CD14-positive monocyte (primary cell): ENCODE measurements at regions not wholly inside any gene's neighbourhood (a gene's known extent, or its start where the extent isn't known, plus 50 kb on each side); places are given as distances from the start of the nearest gene placed in this dataset.

ENCODE experiments used
- DNase-seq, 3 donors: peaks; one replicate each; pipeline ENCODE4 v3.0.0-alpha.2; 2011 to 2022
- H2AFZ ChIP-seq: 2 replicates; pipeline ENCODE4 v1.6.0; 2012; ENCODE audit warnings: mild to moderate bottlenecking, low read depth, low read length, inconsistent platforms; ENCODE audit not compliant: insufficient read depth, poor library complexity, severe bottlenecking
- H3K27ac ChIP-seq, 2 donors: 1 replicate in 1 of 2; 2 replicates in 1 of 2; pipeline ENCODE4 v1.5.1; 2012 to 2013; ENCODE audit warnings: low read length in 2 of 2, control low read depth in 1 of 2, inconsistent platforms in 1 of 2, low read depth in 1 of 2, mild to moderate bottlenecking in 1 of 2
- H3K27me3 ChIP-seq, 2 donors: one replicate each; pipeline versions ENCODE4 v1.6.0 to v1.6.1; 2011 to 2013; ENCODE audit warnings: low read length in 2 of 2; ENCODE audit not compliant: control insufficient read depth in 2 of 2, insufficient read depth in 2 of 2
- H3K36me3 ChIP-seq, 2 donors: replicated peaks in 1 of 2; 1 replicate in 1 of 2; 2 replicates in 1 of 2; pipeline versions ENCODE4 v1.5.1 to v1.6.1; 2012 to 2013; ENCODE audit warnings: low read length in 2 of 2, control low read depth in 1 of 2, inconsistent platforms in 1 of 2, mild to moderate bottlenecking in 1 of 2; ENCODE audit not compliant: insufficient read depth in 2 of 2, control insufficient read depth in 1 of 2
- H3K4me1 ChIP-seq, 2 donors: 1 replicate in 1 of 2; 2 replicates in 1 of 2; pipeline versions ENCODE4 v1.5.1 to v1.6.1; 2012 to 2013; ENCODE audit warnings: low read length in 2 of 2, control low read depth in 1 of 2, inconsistent platforms in 1 of 2, mild to moderate bottlenecking in 1 of 2, moderate library complexity in 1 of 2; ENCODE audit not compliant: insufficient read depth in 2 of 2, control insufficient read depth in 1 of 2
- H3K4me2 ChIP-seq: replicated peaks from 2 replicates; pipeline ENCODE3; 2012; ENCODE audit warnings: low read length, moderate library complexity, mild to moderate bottlenecking; ENCODE audit not compliant: poor library complexity, severe bottlenecking; ENCODE audit errors: extremely low read depth
- H3K4me3 ChIP-seq, 3 experiments: fragments of 200-600 bp in 1 of 3; sonication (generic) in 1 of 3; replicated peaks in 1 of 3; 1 replicate in 2 of 3; 2 replicates in 1 of 3; pipeline ENCODE4 v1.5.1; 2011 to 2013; ENCODE audit warnings: low read length in 3 of 3, mild to moderate bottlenecking in 3 of 3, control low read depth in 2 of 3, low read depth in 2 of 3, inconsistent platforms in 1 of 3, moderate library complexity in 1 of 3
- H3K79me2 ChIP-seq: 2 replicates; pipeline ENCODE4 v1.6.0; 2012; ENCODE audit warnings: mild to moderate bottlenecking, control low read depth, inconsistent platforms, low read length, moderate library complexity; ENCODE audit not compliant: insufficient read depth
- H3K9ac ChIP-seq: 2 replicates; pipeline ENCODE4 v1.6.0; 2017; ENCODE audit warnings: low read length, mild to moderate bottlenecking; ENCODE audit not compliant: insufficient read depth, poor library complexity, severe bottlenecking
- H3K9me3 ChIP-seq, 2 donors: replicated peaks in 1 of 2; 1 replicate in 1 of 2; 2 replicates in 1 of 2; pipeline versions ENCODE4 v1.5.1 to v1.6.1; 2012 to 2013; ENCODE audit warnings: low read length in 2 of 2, control low read depth in 1 of 2; ENCODE audit not compliant: control insufficient read depth in 1 of 2, insufficient read depth in 1 of 2
- H4K20me1 ChIP-seq: 2 replicates; pipeline ENCODE4 v1.6.0; 2012; ENCODE audit warnings: mild to moderate bottlenecking, low read length, control low read depth, moderate library complexity; ENCODE audit not compliant: insufficient read depth
- H3K27ac Mint-ChIP-seq, 7 donors: one replicate each; pipeline ENCODE4 v1.8.0; 2020; ENCODE audit warnings: mild to moderate bottlenecking in 7 of 7, mixed read lengths in 7 of 7, moderate library complexity in 6 of 7, inconsistent platforms in 2 of 7
- H3K27me3 Mint-ChIP-seq, 3 donors: one replicate each; pipeline ENCODE4 v1.8.0; 2021 to 2022; ENCODE audit warnings: low read depth in 3 of 3, mild to moderate bottlenecking in 3 of 3, mixed read lengths in 3 of 3, moderate library complexity in 3 of 3, inconsistent platforms in 1 of 3
- H3K36me3 Mint-ChIP-seq, 2 donors: one replicate each; pipeline ENCODE4 v1.8.0; 2020; ENCODE audit warnings: mixed read lengths in 2 of 2, inconsistent platforms in 1 of 2, mild to moderate bottlenecking in 1 of 2
- H3K4me1 Mint-ChIP-seq: one replicate; pipeline ENCODE4 v1.8.0; 2020; ENCODE audit warnings: mild to moderate bottlenecking, mixed read lengths
- H3K4me3 Mint-ChIP-seq, 2 donors: one replicate each; pipeline ENCODE4 v1.8.0; 2020; ENCODE audit warnings: mild to moderate bottlenecking in 2 of 2, mixed read lengths in 2 of 2, moderate library complexity in 1 of 2
- H3K9me3 Mint-ChIP-seq, 7 donors: one replicate each; pipeline ENCODE4 v1.8.0; 2020 to 2022; ENCODE audit warnings: mixed read lengths in 7 of 7, mild to moderate bottlenecking in 6 of 7, moderate library complexity in 6 of 7, inconsistent platforms in 2 of 7
- WGBS: methylation state at CpG from one replicate; pipeline ENCODE4 v1.1.5; 2013; ENCODE audit warnings: missing lambda C conversion rate; ENCODE audit not compliant: insufficient coverage; 5-methylcytosine and 5-hydroxymethylcytosine counted together
- intact Hi-C, 2 donors: fragments of 100-400 bp; cut with micrococcal nuclease; formaldehyde crosslinking; loops; one replicate each; pipeline versions ENCODE4 v1.15.0 to v1.15.1; 2023
- TF ChIP-seq, protein P1 (sequence below): fragments of 200-600 bp; IDR thresholded peaks from one replicate; pipeline ENCODE4 v1.8.0; 2022; ENCODE audit warnings: antibody characterized with exemption, mild to moderate bottlenecking

DNA sequence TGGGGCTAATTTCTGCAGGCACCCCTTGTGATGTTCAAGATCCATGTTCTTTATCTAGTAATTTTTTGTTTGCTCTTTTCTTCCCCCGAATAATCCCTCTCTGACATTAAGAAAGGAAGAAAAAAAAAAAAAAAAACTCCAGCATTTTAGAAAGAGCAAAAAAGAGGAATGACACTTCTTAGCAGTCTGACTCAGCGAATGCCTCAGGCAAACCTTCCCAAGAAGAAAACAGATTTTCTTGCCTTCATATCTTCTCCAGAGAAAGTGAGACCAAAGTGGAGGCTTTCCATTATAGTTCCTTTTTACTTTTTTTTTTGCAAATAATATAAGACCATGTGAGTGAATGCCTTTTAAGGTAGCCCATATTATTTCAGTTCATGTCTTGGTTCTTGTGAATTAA is 479.0 kb upstream of the SYT1 start:
- Mint-ChIP-seq H3K4me3 (no peak overlapping the region), H3K27ac (no peak overlapping the region), H3K9me3 (peaks cover 0 to 7% (median 0%) of the 10 kb centered on the region in 7 donors), H3K36me3 (no peaks in the 10 kb centered on the region), H3K27me3 (peaks cover 0 to 2% (median 0%) of the 10 kb centered on the region in 3 donors), H3K4me1 (no peaks in the 10 kb centered on the region)
- Histone ChIP-seq H3K27ac (no peak overlapping the region), H3K36me3 (no peaks in the 10 kb centered on the region), H4K20me1 (no peaks in the 10 kb centered on the region), H3K9me3 (no peaks in the 10 kb centered on the region), H3K9ac (no peak overlapping the region), H3K79me2 (no peaks in the 10 kb centered on the region), H3K4me1 (no peaks in the 10 kb centered on the region), H3K27me3 (no peaks in the 10 kb centered on the region), H2AFZ (no peak overlapping the region), H3K4me2 (no peak overlapping the region), H3K4me3 (no peak overlapping the region)
- intact Hi-C loops: no loop called here
- no peak for DNase-seq
- WGBS: no CpG with 5 or more reads among the region's 2 CpGs
- TF ChIP-seq, protein P1, sequence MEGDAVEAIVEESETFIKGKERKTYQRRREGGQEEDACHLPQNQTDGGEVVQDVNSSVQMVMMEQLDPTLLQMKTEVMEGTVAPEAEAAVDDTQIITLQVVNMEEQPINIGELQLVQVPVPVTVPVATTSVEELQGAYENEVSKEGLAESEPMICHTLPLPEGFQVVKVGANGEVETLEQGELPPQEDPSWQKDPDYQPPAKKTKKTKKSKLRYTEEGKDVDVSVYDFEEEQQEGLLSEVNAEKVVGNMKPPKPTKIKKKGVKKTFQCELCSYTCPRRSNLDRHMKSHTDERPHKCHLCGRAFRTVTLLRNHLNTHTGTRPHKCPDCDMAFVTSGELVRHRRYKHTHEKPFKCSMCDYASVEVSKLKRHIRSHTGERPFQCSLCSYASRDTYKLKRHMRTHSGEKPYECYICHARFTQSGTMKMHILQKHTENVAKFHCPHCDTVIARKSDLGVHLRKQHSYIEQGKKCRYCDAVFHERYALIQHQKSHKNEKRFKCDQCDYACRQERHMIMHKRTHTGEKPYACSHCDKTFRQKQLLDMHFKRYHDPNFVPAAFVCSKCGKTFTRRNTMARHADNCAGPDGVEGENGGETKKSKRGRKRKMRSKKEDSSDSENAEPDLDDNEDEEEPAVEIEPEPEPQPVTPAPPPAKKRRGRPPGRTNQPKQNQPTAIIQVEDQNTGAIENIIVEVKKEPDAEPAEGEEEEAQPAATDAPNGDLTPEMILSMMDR: no peak

DNA sequence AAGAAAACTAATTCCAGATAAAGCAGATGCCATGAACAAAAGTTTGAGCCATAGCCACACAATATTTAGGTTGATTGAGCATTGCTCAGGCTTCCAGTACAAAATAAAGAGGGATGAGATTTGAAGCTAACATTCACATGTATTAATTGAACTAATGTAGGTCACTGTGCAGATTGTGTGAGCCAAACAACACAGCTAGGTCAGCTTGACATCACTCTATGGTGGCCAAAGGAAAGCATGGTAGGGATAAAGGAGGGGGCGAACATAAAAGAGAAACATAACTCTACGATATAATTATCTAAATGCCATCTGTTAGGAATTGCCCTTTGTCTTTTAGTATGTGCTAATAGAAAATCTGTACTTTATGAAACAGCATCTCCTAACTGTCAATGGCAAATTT is 477.7 kb upstream of the SYT1 start:
- Mint-ChIP-seq H3K9me3 (peaks cover 0 to 7% (median 0%) of the 10 kb centered on the region in 7 donors), H3K27ac (no peak overlapping the region)

More for the DNA sequence above, 477.7 kb upstream of the SYT1 start:
- no peak overlapping the region for H3K4me2 ChIP-seq
- peaks cover 0 to 2% (median 0%) of the 10 kb centered on the region in 3 donors for H3K27me3 Mint-ChIP-seq
- no CpG with 5 or more reads among the region's 2 CpGs for WGBS
- H3K9ac ChIP-seq: no peak overlapping the region
- H3K4me3 Mint-ChIP-seq: no peak overlapping the region
- intact Hi-C loops: no loop called here
- H3K9me3 ChIP-seq: no peaks in the 10 kb centered on the region
- H3K4me3 ChIP-seq: no peak overlapping the region
- H3K79me2 ChIP-seq: no peaks in the 10 kb centered on the region
- no peaks in the 10 kb centered on the region for H3K36me3 ChIP-seq
- H3K4me1 Mint-ChIP-seq: no peaks in the 10 kb centered on the region
- H3K36me3 Mint-ChIP-seq: no peaks in the 10 kb centered on the region
- no peaks in the 10 kb centered on the region for H3K4me1 ChIP-seq
- TF ChIP-seq, protein P1: no peak
- H2AFZ ChIP-seq: no peak overlapping the region
- DNase-seq: no peak
- H4K20me1 ChIP-seq: no peaks in the 10 kb centered on the region
- no peak overlapping the region for H3K27ac ChIP-seq
- H3K27me3 ChIP-seq: no peaks in the 10 kb centered on the region
